Activated T-helper 1 cell treated with anti-CD3 and anti-CD28 coated beads, Interleukin-2, amount 50 U/mL, for 16 hours (primary cell): ENCODE measurements at regions not wholly inside any gene's neighbourhood (a gene's known extent, or its start where the extent isn't known, plus 50 kb on each side); places are given as distances from the start of the nearest gene placed in this dataset.
"Not testable (repeated sequence)": the region's sequence is repeated elsewhere in the genome, so short reads cannot be mapped to it uniquely, and the experiment has no call there.

Source experiments
- DNase-seq, 2 donors: peaks; one replicate each; pipeline ENCODE4 v3.0.0-alpha.2; 2020; ENCODE audit warnings: low read depth in 1 of 2, low spot score in 1 of 2

DNA sequence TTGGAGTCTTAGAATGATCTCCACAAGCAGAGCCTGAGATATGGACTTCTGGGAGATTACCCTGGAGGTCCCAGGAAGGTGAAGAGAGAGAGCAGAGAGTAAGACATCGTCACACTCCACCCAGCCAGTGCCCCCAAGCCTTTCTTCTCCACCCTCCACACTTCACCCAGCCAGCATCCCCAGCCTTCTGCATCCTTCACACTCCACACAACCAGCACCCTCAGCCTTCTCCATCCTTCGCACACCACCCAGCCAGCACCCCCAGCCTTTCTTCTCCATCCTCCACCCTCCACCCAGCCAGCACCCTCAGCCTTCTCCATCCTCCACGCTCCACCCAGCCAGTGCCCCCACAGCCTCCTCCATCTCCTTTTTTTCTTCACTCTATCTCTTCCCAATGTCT, 603.9 kb upstream of the B3GAT1 start:
- no peak for DNase-seq

DNA sequence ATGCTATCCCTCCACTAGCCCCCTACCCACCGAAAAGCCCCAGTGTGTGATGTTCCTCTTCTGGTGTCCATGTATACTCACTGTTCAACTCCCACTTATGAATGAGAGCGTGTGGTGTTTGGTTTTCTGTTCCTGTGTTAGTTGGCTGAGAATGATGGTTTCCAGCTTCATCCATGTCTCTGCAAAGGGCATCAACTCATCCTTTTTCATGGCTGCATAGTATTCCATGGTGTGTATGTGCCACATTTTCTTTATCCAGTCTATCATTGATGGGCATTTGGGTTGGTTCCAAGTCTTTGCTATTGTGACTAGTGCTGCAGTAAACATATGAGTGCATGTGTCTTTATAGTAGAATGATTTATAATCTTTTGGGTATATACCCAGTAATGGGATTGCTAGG, 599.3 kb upstream of the B3GAT1 start:
- not testable (repeated sequence) for DNase-seq

GRCh38 chr11:135009125-135009524, 597.1 kb upstream of the B3GAT1 start:
- DNase-seq, result no peak

DNA sequence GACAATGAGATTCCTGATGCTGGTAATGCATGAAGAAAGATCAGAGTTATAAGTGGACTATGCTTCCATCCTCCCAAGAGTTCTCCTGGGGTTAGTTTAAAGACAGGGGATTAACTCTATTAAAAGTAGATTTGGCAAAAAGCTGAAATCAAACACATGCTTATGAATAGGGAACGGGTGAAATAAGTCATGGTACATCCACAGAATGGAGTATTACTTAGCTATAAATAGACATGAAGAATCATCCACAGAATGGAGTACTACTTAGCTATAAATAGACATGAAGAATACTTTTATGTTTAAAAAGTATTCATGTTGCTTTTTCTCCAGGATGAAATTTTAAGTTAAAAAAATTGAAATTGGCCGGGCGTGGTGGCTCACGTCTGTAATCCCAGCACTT, 596.4 kb upstream of the B3GAT1 start:
- DNase-seq, result no peak

GRCh38 chr11:135008001-135008405, 596.0 kb upstream of the B3GAT1 start:
- DNase-seq, result no peak

GRCh38 chr11:135006800-135007199, 594.8 kb upstream of the B3GAT1 start:
- DNase-seq, result no peak

- DNase-seq, result no peak
These were observed 592.5 kb upstream of the B3GAT1 start for GRCh38 chr11:135004495-135004894.

DNA sequence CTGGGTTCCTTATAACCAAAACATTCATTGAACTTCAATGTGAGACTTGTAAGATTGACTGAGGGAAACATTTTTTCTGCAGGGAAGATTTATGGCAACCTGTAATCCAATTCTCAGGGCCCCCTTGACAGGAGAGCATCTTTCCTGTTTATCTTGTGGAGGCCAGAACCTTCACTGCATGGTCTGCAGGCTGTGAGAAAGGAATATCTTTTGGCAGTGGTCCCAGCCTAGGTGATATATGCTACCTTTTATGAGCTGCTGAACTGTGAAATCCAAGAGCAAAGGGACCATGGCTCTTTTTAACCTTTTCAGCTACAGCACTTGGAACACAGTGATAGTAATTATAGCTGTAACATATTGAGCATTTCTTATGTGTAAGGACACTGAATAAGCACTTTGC, 590.2 kb upstream of the B3GAT1 start:
- no peak for DNase-seq

GRCh38 chr11:135001581-135001980, 589.5 kb upstream of the B3GAT1 start:
- DNase-seq, result no peak

GRCh38 chr11:135001065-135001464, 589.0 kb upstream of the B3GAT1 start:
- DNase-seq, result not testable (repeated sequence)

GRCh38 chr11:134999590-134999989, 587.5 kb upstream of the B3GAT1 start:
- DNase-seq, result no peak

- no peak for DNase-seq
These were observed 585.7 kb upstream of the B3GAT1 start for GRCh38 chr11:134997652-134998320.

- DNase-seq, result no peak
These were observed 583.7 kb upstream of the B3GAT1 start for GRCh38 chr11:134995741-134996140.

GRCh38 chr11:134994431-134994830, 582.4 kb upstream of the B3GAT1 start:
- DNase-seq, result no peak

DNA sequence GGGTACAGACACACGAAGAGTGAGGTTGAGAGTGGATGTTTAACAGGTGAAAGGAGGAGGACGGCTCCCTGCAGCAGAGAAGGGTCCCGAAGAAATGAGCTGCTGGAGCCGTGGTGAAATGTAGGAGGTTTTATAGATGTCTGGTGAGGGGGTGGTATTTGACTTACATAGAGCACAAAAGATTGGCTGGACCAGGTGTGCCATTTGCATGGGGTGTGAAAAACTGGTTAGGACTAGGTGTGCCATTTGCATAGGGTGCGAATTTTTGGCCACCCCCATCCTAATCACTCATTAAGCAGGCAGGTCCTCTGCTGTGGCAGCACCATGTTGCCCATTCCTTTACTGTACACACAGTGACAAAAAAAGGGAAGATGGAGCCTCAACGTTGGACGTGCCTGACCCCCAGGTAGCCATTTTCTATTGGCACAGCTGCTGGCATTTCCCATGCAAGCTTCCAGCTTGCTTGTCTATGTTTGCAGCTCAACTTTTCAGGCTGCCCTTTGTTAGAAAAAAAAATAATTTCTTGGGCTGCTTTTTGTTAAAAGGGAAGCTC, 581.7 kb upstream of the B3GAT1 start:
- no peak for DNase-seq

DNA sequence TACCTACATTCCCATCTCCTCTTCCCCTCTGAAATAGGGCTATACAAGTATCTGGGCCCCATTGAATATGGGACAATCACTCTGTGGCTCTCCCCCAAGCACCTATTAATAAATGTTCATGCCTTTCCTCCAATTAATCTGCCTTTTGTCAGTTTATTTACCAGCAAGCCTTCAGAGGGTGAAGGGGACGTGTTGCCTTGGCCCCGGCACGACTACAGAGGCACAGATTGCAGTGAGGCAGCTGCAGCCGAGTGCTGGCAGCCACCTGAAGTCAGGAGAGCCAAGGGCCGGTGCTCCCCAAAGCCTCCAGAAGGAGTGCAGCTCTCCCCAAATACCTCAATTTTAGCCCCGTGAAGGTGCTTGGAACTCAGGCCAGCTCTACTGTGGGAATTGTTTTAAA, 580.9 kb upstream of the B3GAT1 start:
- DNase-seq, result no peak

DNA sequence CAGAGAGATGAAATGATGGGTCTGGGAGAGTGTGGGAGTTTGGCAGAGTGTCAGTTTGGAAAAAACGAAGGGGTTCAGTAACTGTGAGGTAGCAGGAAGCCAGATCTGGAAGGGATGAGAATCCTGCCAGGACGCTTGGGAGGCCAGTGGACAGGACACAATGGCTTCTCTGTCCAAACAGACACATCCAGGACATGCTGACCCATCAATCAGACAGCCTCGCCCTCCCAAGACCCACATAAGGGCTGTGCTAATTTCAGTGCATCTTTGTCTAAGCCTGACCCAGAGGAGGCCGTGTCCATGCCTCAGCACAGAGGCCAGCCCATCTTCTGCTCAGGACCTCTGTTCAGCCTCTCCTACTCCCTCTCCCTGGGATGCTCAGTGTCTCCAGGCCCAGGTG, 576.5 kb upstream of the B3GAT1 start:
- DNase-seq, result no peak

- DNase-seq, result no peak
These were observed 575.8 kb upstream of the B3GAT1 start for GRCh38 chr11:134987822-134988221.

DNA sequence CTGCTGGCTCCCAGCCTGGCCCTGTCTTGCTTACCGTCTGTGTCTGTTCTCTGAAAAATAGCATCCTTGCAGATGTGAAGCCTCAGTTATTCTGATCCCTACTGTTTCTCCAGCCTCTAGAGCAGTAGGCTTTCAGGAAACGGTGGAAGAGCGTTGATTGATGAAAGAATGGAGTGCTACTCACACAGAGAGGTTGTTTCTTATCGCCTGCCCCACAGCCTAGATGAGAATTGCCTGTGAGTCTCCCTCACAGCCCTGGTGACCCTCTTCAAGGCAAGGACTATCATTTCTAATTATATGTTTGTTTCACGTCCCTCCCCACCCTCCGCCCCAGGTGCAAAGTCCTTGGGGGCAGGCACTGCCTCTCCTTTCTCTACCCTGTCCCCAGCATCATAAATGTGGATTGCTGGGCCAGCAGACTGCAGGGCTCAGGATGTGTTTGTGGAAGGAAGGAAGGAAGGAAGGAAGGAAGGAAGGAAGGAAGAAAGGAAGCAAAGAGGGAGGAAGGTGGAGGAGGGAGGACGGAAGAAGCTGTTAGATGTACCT, 575.3 kb upstream of the B3GAT1 start:
- DNase-seq, result no peak

DNA sequence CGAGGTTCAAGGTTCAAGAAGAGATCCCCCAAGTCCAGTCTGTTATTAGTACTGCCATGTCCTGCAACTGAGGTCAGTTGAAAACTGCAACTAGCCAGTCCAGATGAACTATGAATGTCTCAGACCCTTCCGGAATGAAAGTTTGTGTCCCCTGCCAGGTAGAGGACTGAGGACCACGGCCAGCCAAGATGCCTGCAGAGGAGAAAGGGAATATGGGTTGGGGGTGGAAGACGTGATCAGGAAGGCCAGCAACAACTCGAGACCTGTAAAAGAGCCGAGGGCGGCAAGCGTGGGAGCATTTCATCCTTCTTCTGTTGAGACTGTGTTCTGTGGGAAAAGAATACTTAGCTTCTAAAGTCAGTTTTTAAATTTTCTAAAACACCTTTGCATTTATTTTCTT, 572.4 kb upstream of the B3GAT1 start:
- DNase-seq, result no peak

GRCh38 chr11:134982432-134982831, 570.4 kb upstream of the B3GAT1 start:
- DNase-seq, result not testable (repeated sequence)

- DNase-seq, result no peak
These were observed 569.8 kb upstream of the B3GAT1 start for GRCh38 chr11:134981835-134982234.
